Calu3 (cell line): ENCODE measurements at regions not wholly inside any gene's neighbourhood (a gene's known extent, or its start where the extent isn't known, plus 50 kb on each side); places are given as distances from the start of the nearest gene placed in this dataset.
"Not testable (repeated sequence)": the region's sequence is repeated elsewhere in the genome, so short reads cannot be mapped to it uniquely, and the experiment has no call there.

Source experiments
- BruUV-seq: library from RNA; stranded (reverse); fragments of 400-500 nt; replicated peaks from 2 replicates; lab custom pipeline; 2021; lab: Mats Ljungman, UMichigan
- CTCF ChIA-PET: fragments of 300-600 bp; sonication (Branson Sonifier 250); formaldehyde crosslinking; loops from one replicate; lab custom pipeline; 2022; ENCODE audit warnings: antibody characterized with exemption; lab: Charles Lee
- DNase-seq: peaks from one replicate; pipeline ENCODE4 v3.0.0; 2022
- H3K27ac Mint-ChIP-seq: one replicate; pipeline ENCODE4 v1.8.0; 2022; ENCODE audit warnings: mixed read lengths; ENCODE audit not compliant: unreplicated experiment
- H3K27me3 Mint-ChIP-seq: one replicate; pipeline ENCODE4 v1.8.0; 2022; ENCODE audit warnings: mixed read lengths; ENCODE audit not compliant: unreplicated experiment
- H3K36me3 Mint-ChIP-seq: one replicate; pipeline ENCODE4 v1.8.0; 2022; ENCODE audit warnings: mild to moderate bottlenecking, moderate library complexity, mixed read lengths; ENCODE audit not compliant: insufficient read depth, unreplicated experiment
- H3K4me1 Mint-ChIP-seq: one replicate; pipeline ENCODE4 v1.8.0; 2022; ENCODE audit warnings: mild to moderate bottlenecking, low read depth, mixed read lengths; ENCODE audit not compliant: unreplicated experiment
- H3K4me3 Mint-ChIP-seq: one replicate; pipeline ENCODE4 v1.8.0; 2022; ENCODE audit warnings: mild to moderate bottlenecking, low read depth, moderate library complexity, mixed read lengths; ENCODE audit not compliant: unreplicated experiment
- H3K9me3 Mint-ChIP-seq: one replicate; pipeline ENCODE4 v1.8.0; 2022; ENCODE audit warnings: low read depth, mixed read lengths; ENCODE audit not compliant: unreplicated experiment
- intact Hi-C: fragments of 100-400 bp; cut with micrococcal nuclease; formaldehyde crosslinking; loops from one replicate; pipeline ENCODE4 v1.10.0; 2022; ENCODE audit not compliant: unreplicated experiment
- TF ChIP-seq, protein P1 (sequence below): fragments of 200-600 bp; IDR thresholded peaks from one replicate; pipeline ENCODE4 v1.8.0; 2022; ENCODE audit warnings: antibody characterized with exemption; ENCODE audit not compliant: unreplicated experiment

GRCh38 chr7:49488573-49488972, 284.9 kb upstream of the VWC2 start:
- intact Hi-C loops = no loop called here
- no peak for DNase-seq
- Mint-ChIP-seq H3K4me3 (no peak overlapping the region), H3K27me3 (no peaks in the 10 kb centered on the region), H3K9me3 (peaks cover 7% of the 10 kb centered on the region), H3K27ac (no peak overlapping the region), H3K36me3 (no peaks in the 10 kb centered on the region), H3K4me1 (no peaks in the 10 kb centered on the region)
- TF ChIP-seq, protein P1, sequence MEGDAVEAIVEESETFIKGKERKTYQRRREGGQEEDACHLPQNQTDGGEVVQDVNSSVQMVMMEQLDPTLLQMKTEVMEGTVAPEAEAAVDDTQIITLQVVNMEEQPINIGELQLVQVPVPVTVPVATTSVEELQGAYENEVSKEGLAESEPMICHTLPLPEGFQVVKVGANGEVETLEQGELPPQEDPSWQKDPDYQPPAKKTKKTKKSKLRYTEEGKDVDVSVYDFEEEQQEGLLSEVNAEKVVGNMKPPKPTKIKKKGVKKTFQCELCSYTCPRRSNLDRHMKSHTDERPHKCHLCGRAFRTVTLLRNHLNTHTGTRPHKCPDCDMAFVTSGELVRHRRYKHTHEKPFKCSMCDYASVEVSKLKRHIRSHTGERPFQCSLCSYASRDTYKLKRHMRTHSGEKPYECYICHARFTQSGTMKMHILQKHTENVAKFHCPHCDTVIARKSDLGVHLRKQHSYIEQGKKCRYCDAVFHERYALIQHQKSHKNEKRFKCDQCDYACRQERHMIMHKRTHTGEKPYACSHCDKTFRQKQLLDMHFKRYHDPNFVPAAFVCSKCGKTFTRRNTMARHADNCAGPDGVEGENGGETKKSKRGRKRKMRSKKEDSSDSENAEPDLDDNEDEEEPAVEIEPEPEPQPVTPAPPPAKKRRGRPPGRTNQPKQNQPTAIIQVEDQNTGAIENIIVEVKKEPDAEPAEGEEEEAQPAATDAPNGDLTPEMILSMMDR = no peak
- no TSS peak for BruUV-seq
- CTCF ChIA-PET = no interaction called here

GRCh38 chr7:49497471-49497870, 276.0 kb upstream of the VWC2 start:
- Mint-ChIP-seq H3K4me1 (no peaks in the 10 kb centered on the region), H3K9me3 (peaks cover 5% of the 10 kb centered on the region), H3K36me3 (no peaks in the 10 kb centered on the region), H3K27ac (no peak overlapping the region), H3K27me3 (no peaks in the 10 kb centered on the region), H3K4me3 (no peak overlapping the region)
- DNase-seq = no peak
- no TSS peak for BruUV-seq
- CTCF ChIA-PET = no interaction called here
- TF ChIP-seq, protein P1 = no peak
- intact Hi-C loops = no loop called here

GRCh38 chr7:49500741-49501140, 272.7 kb upstream of the VWC2 start:
- intact Hi-C loops = no loop called here
- Mint-ChIP-seq H3K4me1 (no peaks in the 10 kb centered on the region), H3K4me3 (no peak overlapping the region), H3K36me3 (no peaks in the 10 kb centered on the region), H3K9me3 (peaks cover 8% of the 10 kb centered on the region), H3K27ac (no peak overlapping the region), H3K27me3 (no peaks in the 10 kb centered on the region)
- CTCF ChIA-PET = interaction anchor here (0.6 kb wide), 1 partner anchor 291 kb away, joined by 7 read pairs; no protein-coding TSS in a partner anchor
- TF ChIP-seq, protein P1 = no peak
- DNase-seq = no peak
- BruUV-seq = no TSS peak

DNA sequence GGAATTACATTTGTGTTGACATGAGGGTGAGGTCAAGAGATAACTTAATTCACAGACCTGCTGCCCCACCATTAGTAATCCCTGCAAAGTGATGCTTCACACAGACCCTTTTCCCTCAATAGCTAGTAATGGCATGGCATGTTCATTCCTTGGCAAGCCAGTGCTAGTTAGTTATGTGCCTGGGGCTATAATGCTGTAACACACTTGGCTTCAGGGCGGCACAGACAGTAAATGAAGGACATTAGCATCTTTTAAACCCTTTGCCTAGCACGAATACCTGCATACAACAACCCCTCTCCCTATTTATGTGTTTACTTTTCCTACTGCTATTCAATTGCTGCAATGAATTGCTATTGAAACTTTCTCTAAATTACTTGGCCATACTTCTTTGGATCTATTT, 266.2 kb upstream of the VWC2 start:
- H3K4me1 Mint-ChIP-seq, H3K27me3 Mint-ChIP-seq, intact Hi-C loops, H3K4me3 Mint-ChIP-seq, DNase-seq, CTCF ChIA-PET, H3K9me3 Mint-ChIP-seq, H3K36me3 Mint-ChIP-seq, BruUV-seq, H3K27ac Mint-ChIP-seq: not testable (repeated sequence)

- no peaks in the 10 kb centered on the region for H3K4me1 Mint-ChIP-seq
- no peaks in the 10 kb centered on the region for H3K36me3 Mint-ChIP-seq
- no peak overlapping the region for H3K4me3 Mint-ChIP-seq
- TF ChIP-seq, protein P1 = no peak
- CTCF ChIA-PET = no interaction called here
- intact Hi-C loops = no loop called here
- H3K9me3 Mint-ChIP-seq = peaks cover 12% of the 10 kb centered on the region
- BruUV-seq = no TSS peak
- DNase-seq = no peak
- no peak overlapping the region for H3K27ac Mint-ChIP-seq
- H3K27me3 Mint-ChIP-seq = no peaks in the 10 kb centered on the region
Measured at GRCh38 chr7:49513911-49514310, 259.5 kb upstream of the VWC2 start.
